ENCODE measurements at regions not wholly inside any gene's neighbourhood (a gene's known extent, or its start where the extent isn't known, plus 50 kb on each side); places are given as distances from the start of the nearest gene placed in this dataset.

DNA sequence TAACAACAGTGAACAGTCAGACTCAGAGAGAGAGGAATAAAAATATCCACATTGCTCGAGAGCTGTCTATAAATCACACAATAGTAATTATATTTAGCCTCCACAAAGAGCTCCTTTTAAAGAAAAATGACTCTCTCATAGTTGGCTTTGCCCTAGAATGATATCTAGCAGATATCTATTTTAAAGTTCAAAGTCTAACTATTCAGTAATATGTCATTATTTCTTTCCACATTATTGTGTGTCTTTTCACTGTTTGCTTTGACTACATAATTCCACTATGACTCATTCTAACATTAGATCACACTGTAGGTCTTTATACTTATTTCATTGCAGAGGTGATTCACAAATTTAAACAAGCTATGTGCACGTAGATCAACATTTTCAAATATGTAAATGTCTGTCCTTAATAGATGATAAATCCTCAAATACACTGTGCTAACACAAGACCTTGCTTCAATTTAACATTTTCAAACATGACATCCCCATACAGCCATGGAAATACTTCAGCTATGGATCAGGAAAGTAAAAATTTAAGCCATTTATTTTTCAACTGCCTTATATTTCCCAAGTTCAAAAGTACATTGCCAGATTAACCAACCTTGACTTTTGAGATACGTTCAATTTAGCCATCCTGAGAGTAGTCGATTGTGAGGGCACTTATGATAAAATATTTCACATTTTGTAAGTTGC lies 99.9 kb upstream of the AKR1E2 start:
- no peak overlapping the region for H3K9ac ChIP-seq (ENCODE audit: low read length)

DNA sequence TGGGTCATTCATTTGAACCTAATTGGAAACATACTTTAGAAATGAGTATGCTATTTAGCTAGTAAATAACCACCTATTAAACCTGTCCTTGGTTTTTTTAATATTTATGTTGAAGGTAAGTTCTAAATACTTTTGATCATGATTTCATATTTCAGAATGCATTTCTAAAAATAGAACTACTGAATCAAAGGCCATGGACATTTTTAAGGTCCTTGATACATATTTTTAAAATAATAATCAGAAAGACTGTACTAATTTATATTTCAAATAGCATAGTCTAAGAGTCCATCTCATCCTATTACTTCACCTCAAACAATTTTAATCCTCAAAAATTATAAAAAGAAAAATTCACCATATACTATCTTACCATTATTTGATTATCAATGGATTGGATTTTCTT lies 102.1 kb upstream of the AKR1E2 start:
- H3K9me3 ChIP-seq (ENCODE audit: control insufficient read depth, low read length), result no peaks in the 10 kb centered on the region
- H3K9ac ChIP-seq (ENCODE audit: low read length), result no peak overlapping the region
- H3K27me3 ChIP-seq (ENCODE audit: control insufficient read depth, insufficient read depth, low read length), result no peaks in the 10 kb centered on the region
- H3K36me3 ChIP-seq (ENCODE audit: control insufficient read depth, insufficient read depth, low read length), result no peaks in the 10 kb centered on the region
- H3K4me3 ChIP-seq (ENCODE audit: low read length), result no peak overlapping the region
- H3K4me1 ChIP-seq (ENCODE audit: control insufficient read depth, insufficient read depth, low read length), result peaks cover 4% of the 10 kb centered on the region

More for the DNA sequence above, 99.9 kb upstream of the AKR1E2 start:
- Histone ChIP-seq H3K4me3 (ENCODE audit: low read length) (no peak overlapping the region), H3K27me3 (ENCODE audit: control insufficient read depth, insufficient read depth, low read length) (no peaks in the 10 kb centered on the region), H3K36me3 (ENCODE audit: control insufficient read depth, insufficient read depth, low read length) (no peaks in the 10 kb centered on the region), H3K9me3 (ENCODE audit: control insufficient read depth, low read length) (no peaks in the 10 kb centered on the region), H3K4me1 (ENCODE audit: control insufficient read depth, insufficient read depth, low read length) (peaks cover 4% of the 10 kb centered on the region)

DNA sequence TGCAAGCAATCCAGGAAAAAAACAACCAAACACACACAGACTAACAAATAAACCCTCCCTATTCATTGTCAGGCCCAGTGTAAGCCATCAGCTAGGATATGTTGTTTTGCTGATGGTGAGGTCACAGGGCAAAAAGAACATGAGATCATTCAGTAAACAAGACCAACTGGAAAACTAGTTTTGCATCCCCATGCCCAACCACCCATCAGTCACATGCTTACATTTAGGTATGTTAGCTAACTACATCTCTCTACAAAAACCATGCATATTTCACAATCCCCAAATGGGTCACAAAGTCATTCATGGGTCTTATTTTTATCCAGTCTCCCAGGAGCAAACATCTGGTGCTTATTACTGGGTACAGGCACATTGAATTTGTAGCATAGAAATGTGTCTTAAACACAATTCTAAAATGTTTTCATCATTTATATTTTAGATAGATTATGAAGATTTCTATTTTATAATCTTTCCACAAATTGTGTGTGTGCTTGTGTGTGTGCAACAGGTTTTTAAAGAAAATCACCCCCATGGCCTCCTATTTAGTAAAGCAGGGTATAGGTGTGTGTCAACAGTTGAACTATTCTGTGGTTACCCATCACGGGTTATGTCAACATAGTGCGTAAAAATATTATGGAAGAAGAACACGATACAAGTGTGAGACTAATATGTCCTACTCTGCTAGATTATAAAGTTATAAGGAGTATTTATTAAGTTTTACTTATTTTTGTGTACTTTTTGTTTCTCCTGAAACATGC lies 103.8 kb upstream of the AKR1E2 start:
- no peak overlapping the region for H3K4me3 ChIP-seq (ENCODE audit: low read length)
- H3K27me3 ChIP-seq (ENCODE audit: control insufficient read depth, insufficient read depth, low read length), result no peaks in the 10 kb centered on the region
- no peaks in the 10 kb centered on the region for H3K9me3 ChIP-seq (ENCODE audit: control insufficient read depth, low read length)
- H3K4me1 ChIP-seq (ENCODE audit: control insufficient read depth, insufficient read depth, low read length), result peaks cover 4% of the 10 kb centered on the region
- no peak overlapping the region for H3K9ac ChIP-seq (ENCODE audit: low read length)
- no peaks in the 10 kb centered on the region for H3K36me3 ChIP-seq (ENCODE audit: control insufficient read depth, insufficient read depth, low read length)

DNA sequence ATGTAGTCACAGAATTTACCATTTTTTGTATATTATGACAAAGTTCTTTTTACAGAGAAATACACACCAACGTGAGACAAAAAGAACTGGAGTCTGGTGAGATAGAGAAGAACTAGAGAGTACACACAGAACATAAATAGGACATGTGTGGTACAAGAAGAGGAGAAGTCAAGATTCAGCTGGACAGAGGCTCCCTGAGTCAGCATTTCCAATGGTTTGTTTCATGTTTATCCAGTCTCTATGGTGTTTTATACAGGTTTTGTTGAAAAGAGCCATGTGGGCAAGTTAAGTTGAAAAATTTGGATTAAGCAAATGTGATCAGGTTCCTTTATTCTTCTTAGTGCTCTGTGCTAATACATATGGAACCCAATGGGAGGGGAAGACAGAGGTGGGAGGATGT lies 105.5 kb upstream of the AKR1E2 start:
- Histone ChIP-seq H3K4me1 (ENCODE audit: control insufficient read depth, insufficient read depth, low read length) (peaks cover 4% of the 10 kb centered on the region), H3K4me3 (ENCODE audit: low read length) (no peak overlapping the region), H3K9ac (ENCODE audit: low read length) (no peak overlapping the region), H3K27me3 (ENCODE audit: control insufficient read depth, insufficient read depth, low read length) (no peaks in the 10 kb centered on the region), H3K36me3 (ENCODE audit: control insufficient read depth, insufficient read depth, low read length) (no peaks in the 10 kb centered on the region), H3K9me3 (ENCODE audit: control insufficient read depth, low read length) (no peaks in the 10 kb centered on the region)

DNA sequence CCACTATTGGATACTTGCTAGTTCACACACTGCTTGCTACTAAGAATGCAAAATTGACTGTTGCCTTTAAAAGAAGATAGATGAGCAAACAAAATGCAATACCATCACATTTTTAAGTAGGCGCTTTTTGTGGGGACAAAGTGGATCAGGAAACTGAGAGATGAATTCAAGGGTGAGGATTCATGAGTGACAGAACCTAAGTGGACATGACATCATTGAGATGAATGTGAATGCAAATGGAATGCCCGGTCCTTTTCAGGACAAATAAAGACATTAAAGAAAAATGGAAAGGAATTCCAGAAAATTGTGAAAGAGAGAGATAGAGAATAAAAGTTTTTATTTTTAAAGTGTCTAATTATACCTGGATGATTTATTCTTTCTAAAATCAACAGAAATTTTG lies 106.3 kb upstream of the AKR1E2 start:
- Histone ChIP-seq H3K36me3 (ENCODE audit: control insufficient read depth, insufficient read depth, low read length) (no peaks in the 10 kb centered on the region), H3K27me3 (ENCODE audit: control insufficient read depth, insufficient read depth, low read length) (no peaks in the 10 kb centered on the region), H3K9ac (ENCODE audit: low read length) (no peak overlapping the region), H3K4me1 (ENCODE audit: control insufficient read depth, insufficient read depth, low read length) (peaks cover 4% of the 10 kb centered on the region), H3K4me3 (ENCODE audit: low read length) (no peak overlapping the region), H3K9me3 (ENCODE audit: control insufficient read depth, low read length) (no peaks in the 10 kb centered on the region)

DNA sequence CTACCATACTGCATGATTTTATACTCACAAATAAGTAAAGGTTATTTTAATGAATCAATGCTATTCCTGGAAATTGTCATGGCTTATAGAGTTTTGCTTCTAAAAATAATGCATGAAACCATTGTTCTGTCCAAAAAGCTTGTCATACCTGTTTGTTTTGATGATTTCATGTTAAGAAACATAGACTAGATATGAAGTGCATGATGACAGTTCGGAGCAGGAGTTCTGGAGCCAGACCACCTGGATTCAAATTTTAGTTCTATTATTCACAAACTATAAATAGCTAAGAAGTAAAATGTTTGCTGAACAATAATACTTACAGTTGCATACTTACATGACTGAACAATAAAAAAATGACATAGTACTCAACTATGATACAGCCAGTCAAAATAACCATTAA lies 107.0 kb upstream of the AKR1E2 start:
- H3K36me3 ChIP-seq (ENCODE audit: control insufficient read depth, insufficient read depth, low read length), result no peaks in the 10 kb centered on the region

DNA sequence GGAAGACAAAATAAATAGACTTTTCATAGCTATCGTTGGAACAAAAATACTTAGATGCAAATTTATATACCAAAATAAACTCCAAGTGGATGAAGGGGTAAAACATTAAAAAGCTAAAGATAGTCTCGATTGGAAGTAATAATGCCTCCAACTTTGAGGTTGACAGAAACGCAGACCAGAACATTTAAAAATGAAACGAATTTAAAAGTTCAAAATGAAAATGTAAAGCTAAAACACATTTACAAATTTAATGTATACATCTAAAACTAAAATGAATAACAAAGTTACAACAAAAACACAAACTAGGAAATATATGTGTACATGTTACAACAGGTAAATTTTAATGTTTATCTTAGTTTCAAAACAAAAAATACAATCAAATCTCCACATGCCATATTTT lies 107.5 kb upstream of the AKR1E2 start:
- Histone ChIP-seq H3K9ac (ENCODE audit: low read length) (no peak overlapping the region), H3K27me3 (ENCODE audit: control insufficient read depth, insufficient read depth, low read length) (no peaks in the 10 kb centered on the region), H3K4me3 (ENCODE audit: low read length) (no peak overlapping the region), H3K9me3 (ENCODE audit: control insufficient read depth, low read length) (no peaks in the 10 kb centered on the region), H3K4me1 (ENCODE audit: control insufficient read depth, insufficient read depth, low read length) (peaks cover 4% of the 10 kb centered on the region), H3K36me3 (ENCODE audit: control insufficient read depth, insufficient read depth, low read length) (no peaks in the 10 kb centered on the region)

More for the DNA sequence above, 107.0 kb upstream of the AKR1E2 start:
- no peaks in the 10 kb centered on the region for H3K9me3 ChIP-seq (ENCODE audit: control insufficient read depth, low read length)
- H3K4me1 ChIP-seq (ENCODE audit: control insufficient read depth, insufficient read depth, low read length), result peaks cover 4% of the 10 kb centered on the region
- no peak overlapping the region for H3K4me3 ChIP-seq (ENCODE audit: low read length)
- no peaks in the 10 kb centered on the region for H3K27me3 ChIP-seq (ENCODE audit: control insufficient read depth, insufficient read depth, low read length)
- no peak overlapping the region for H3K9ac ChIP-seq (ENCODE audit: low read length)

DNA sequence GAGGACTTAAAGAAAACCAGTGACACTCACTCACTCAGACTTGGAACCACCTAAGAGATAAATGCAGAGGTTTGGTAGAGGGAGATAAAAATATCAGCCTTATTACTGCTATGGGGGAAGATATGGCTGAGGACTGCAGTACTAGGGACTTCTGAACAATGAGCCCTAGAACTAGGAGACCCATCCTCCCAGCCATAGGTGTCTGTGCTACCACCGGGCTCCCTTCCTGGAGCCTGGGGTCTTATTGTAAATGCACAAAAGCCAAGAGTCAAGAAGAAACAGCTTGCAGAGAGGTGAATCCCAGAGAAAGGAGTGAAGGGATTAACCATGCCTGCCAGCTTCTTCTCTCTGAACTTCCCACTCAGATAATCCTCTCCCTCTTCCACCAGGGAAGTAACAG lies 108.3 kb upstream of the AKR1E2 start:
- Histone ChIP-seq H3K36me3 (ENCODE audit: control insufficient read depth, insufficient read depth, low read length) (no peaks in the 10 kb centered on the region), H3K9me3 (ENCODE audit: control insufficient read depth, low read length) (no peaks in the 10 kb centered on the region), H3K27me3 (ENCODE audit: control insufficient read depth, insufficient read depth, low read length) (no peaks in the 10 kb centered on the region), H3K4me1 (ENCODE audit: control insufficient read depth, insufficient read depth, low read length) (peaks cover 4% of the 10 kb centered on the region), H3K4me3 (ENCODE audit: low read length) (no peak overlapping the region), H3K9ac (ENCODE audit: low read length) (no peak overlapping the region)

DNA sequence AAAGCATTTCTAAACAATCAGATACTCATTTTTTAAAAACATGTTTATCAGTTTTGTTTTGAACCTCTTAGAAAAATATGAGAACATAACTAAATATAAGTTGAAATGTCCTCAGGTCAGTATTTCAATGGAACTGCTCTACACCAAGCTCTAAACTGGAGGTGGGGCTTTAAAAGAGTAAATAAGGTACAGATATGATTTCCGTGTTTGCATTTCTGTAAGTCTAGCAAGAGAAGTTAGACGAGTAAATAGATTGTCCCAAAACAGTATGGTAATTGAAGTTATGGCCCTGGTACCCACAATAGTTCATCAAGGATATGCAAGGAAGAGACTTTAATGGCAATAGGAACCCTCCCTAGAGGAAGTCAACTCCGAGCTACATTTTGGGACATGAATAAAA lies 115.1 kb upstream of the AKR1E2 start:
- Histone ChIP-seq H3K4me3 (ENCODE audit: low read length) (no peak overlapping the region), H3K36me3 (ENCODE audit: control insufficient read depth, insufficient read depth, low read length) (no peaks in the 10 kb centered on the region), H3K4me1 (ENCODE audit: control insufficient read depth, insufficient read depth, low read length) (peaks cover 39% of the 10 kb centered on the region), H3K9me3 (ENCODE audit: control insufficient read depth, low read length) (no peaks in the 10 kb centered on the region), H3K9ac (ENCODE audit: low read length) (no peak overlapping the region), H3K27me3 (ENCODE audit: control insufficient read depth, insufficient read depth, low read length) (no peaks in the 10 kb centered on the region)

DNA sequence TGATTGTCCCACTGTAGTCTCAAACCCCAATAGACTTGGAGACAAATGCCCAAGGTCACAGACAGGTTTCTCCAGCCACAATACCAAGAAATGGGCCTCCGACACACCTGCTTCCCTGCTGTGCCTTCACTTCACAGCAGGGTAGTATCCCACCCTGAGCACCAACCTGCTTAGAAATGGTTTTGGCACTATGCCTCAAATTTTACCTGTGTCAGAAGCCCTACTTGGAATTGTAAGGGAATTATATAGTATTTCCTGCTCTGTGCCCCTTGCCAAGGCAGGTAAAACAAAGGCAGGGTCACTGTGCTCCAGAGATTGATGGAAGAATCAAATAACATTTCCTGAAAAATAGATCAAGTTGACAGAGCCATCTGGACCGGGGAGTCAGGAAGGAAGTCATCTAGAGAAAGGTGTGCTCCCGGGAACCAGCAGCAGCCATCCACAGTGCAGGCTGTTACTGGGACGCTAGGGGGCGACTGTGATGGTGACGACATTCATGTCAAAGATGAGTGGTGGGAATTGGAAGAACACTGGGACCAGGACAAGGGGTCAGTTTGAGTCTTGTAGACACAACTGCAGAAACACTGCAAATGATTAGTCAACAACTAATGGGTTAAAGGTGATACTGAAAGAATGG lies 117.8 kb upstream of the AKR1E2 start:
- H3K27me3 ChIP-seq (ENCODE audit: control insufficient read depth, insufficient read depth, low read length), result no peaks in the 10 kb centered on the region
- no peaks in the 10 kb centered on the region for H3K36me3 ChIP-seq (ENCODE audit: control insufficient read depth, insufficient read depth, low read length)
- H3K4me3 ChIP-seq (ENCODE audit: low read length), result no peak overlapping the region
- no peaks in the 10 kb centered on the region for H3K9me3 ChIP-seq (ENCODE audit: control insufficient read depth, low read length)
- H3K9ac ChIP-seq (ENCODE audit: low read length), result no peak overlapping the region
- H3K4me1 ChIP-seq (ENCODE audit: control insufficient read depth, insufficient read depth, low read length), result peaks cover 56% of the 10 kb centered on the region

DNA sequence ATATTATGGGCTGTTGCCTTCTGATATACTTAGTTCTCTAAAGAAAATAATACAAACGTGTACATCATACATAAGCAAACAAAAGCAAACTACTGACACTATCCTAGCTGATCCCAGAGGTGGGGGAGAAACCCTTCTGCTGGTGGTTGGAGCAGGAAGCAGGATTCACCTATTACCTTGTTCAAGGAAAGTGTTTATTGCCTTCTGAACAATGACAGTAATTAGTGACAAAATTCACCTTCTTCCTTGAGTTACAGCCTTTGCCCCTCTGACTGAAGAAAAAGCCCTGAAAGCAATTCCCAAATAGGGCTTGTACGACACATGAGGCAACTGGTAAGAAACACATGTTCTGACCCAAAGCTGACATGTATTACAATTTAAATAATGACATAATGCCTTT lies 118.8 kb upstream of the AKR1E2 start:
- no peak overlapping the region for H3K4me3 ChIP-seq (ENCODE audit: low read length)
- H3K9ac ChIP-seq (ENCODE audit: low read length), result peak overlapping the region; percentile 10
- H3K9me3 ChIP-seq (ENCODE audit: control insufficient read depth, low read length), result no peaks in the 10 kb centered on the region
- H3K36me3 ChIP-seq (ENCODE audit: control insufficient read depth, insufficient read depth, low read length), result no peaks in the 10 kb centered on the region
- no peaks in the 10 kb centered on the region for H3K27me3 ChIP-seq (ENCODE audit: control insufficient read depth, insufficient read depth, low read length)
- H3K4me1 ChIP-seq (ENCODE audit: control insufficient read depth, insufficient read depth, low read length), result peaks cover 54% of the 10 kb centered on the region

DNA sequence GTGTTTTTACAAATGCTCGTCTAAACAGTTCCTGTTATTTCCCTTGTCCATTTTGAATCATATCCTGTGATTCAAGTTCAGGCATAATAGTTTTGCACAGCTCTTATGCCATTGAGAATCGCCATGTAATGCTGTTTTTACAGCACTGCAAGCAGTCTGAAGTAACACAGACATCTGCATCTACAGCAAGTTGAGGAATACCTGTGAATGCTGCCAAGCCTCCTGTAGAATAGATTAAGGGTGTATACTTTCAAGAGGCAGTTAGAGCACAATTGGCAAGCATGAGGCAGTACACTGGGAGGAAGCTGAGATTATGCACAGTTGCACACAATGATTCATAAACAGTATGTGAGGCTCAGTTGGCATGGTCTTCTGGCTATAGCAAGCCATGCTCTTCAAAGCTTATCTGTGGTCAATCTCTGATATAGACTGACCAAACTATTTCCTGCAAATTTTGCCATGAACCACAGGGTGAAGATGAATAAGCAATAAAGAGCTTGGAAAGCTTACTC lies 121.9 kb upstream of the AKR1E2 start:
- no peak overlapping the region for H3K9ac ChIP-seq (ENCODE audit: low read length)
- H3K4me1 ChIP-seq (ENCODE audit: control insufficient read depth, insufficient read depth, low read length), result peaks cover 31% of the 10 kb centered on the region
- no peaks in the 10 kb centered on the region for H3K36me3 ChIP-seq (ENCODE audit: control insufficient read depth, insufficient read depth, low read length)
- no peak overlapping the region for H3K4me3 ChIP-seq (ENCODE audit: low read length)
- H3K9me3 ChIP-seq (ENCODE audit: control insufficient read depth, low read length), result no peaks in the 10 kb centered on the region
- H3K27me3 ChIP-seq (ENCODE audit: control insufficient read depth, insufficient read depth, low read length), result no peaks in the 10 kb centered on the region
